Fibroblast of skin of scalp (primary cell): ENCODE measurements at regions not wholly inside any gene's neighbourhood (a gene's known extent, or its start where the extent isn't known, plus 50 kb on each side); places are given as distances from the start of the nearest gene placed in this dataset.

Experiments
- DNase-seq: peaks from one replicate; pipeline ENCODE4 v3.0.0-alpha.2; 2013

GRCh38 chr2:10238991-10239485, 63.7 kb upstream of the HPCAL1 start:
- no peak for DNase-seq

GRCh38 chr2:10239561-10239967, 63.1 kb upstream of the HPCAL1 start:
- no peak for DNase-seq

GRCh38 chr2:10240161-10240681, 62.5 kb upstream of the HPCAL1 start:
- DNase-seq: no peak

- DNase-seq: no peak
Measured at GRCh38 chr2:10240911-10241610, 61.6 kb upstream of the HPCAL1 start.

- no peak for DNase-seq
Measured at GRCh38 chr2:10241641-10242430, 60.9 kb upstream of the HPCAL1 start.

GRCh38 chr2:10242451-10242850, 60.3 kb upstream of the HPCAL1 start:
- DNase-seq: no peak

- peak; percentile 40 for DNase-seq
Measured at GRCh38 chr2:10242998-10243925, 59.4 kb upstream of the HPCAL1 start.

GRCh38 chr2:10243926-10244270, 58.8 kb upstream of the HPCAL1 start:
- DNase-seq: no peak

GRCh38 chr2:10245021-10245420, 57.7 kb upstream of the HPCAL1 start:
- DNase-seq: no peak

GRCh38 chr2:10245661-10246060, 57.0 kb upstream of the HPCAL1 start:
- DNase-seq: no peak

GRCh38 chr2:10246370-10246769, 56.3 kb upstream of the HPCAL1 start:
- no peak for DNase-seq

GRCh38 chr2:10246831-10247230, 55.9 kb upstream of the HPCAL1 start:
- no peak for DNase-seq

- DNase-seq: no peak
Measured at GRCh38 chr2:10249798-10250197, 52.9 kb upstream of the HPCAL1 start.

GRCh38 chr2:10252224-10252623, 50.5 kb upstream of the HPCAL1 start:
- DNase-seq: no peak

- no peak for DNase-seq
Measured at GRCh38 chr2:10252661-10253060, 50.0 kb upstream of the HPCAL1 start.
